ENCODE measurements at regions not wholly inside any gene's neighbourhood (a gene's known extent, or its start where the extent isn't known, plus 50 kb on each side); places are given as distances from the start of the nearest gene placed in this dataset.
A peak's percentile ranks its signal among the peaks of the same experiment; 100 is the strongest.

GRCh38 chr1:240672132-240672811 is 60.3 kb upstream of the GREM2 start:
- no TSS peak for BruUV-seq (replicated peaks)

More at GRCh38 chr1:240672132-240672811, 60.3 kb upstream of the GREM2 start:
- Histone ChIP-seq H2BK20ac (ENCODE audit: low read depth, low read length) (no peak overlapping the region), H3K9ac (ENCODE audit: low read depth, low read length) (no peak overlapping the region), H3K36me3 (ENCODE audit: control insufficient read depth, insufficient read depth, low read length) (no peaks in the 10 kb centered on the region), H4K91ac (ENCODE audit: insufficient read depth, low read depth, low read length) (no peak overlapping the region), H2AFZ (replicated peaks; ENCODE audit: low read length, poor library complexity) (no peak overlapping the region), H3K4me1 (ENCODE audit: control insufficient read depth, insufficient read depth, low read length) (0 out of 2 replicates have a peak, but pooled peaks cover 1% of the 10 kb centered on the region), H3K4ac (ENCODE audit: low read depth, low read length) (no peak overlapping the region), H4K8ac (ENCODE audit: low read depth in 2 of 2, low read length in 2 of 2) (no peak overlapping the region), H2AK5ac (ENCODE audit: low read depth, low read length) (no peak overlapping the region), H2BK120ac (ENCODE audit: low read depth, low read length) (no peak overlapping the region), H4K5ac (ENCODE audit: low read depth, low read length) (no peak overlapping the region), H2BK5ac (ENCODE audit: low read depth, low read length, poor library complexity, severe bottlenecking) (no peak overlapping the region), H3K9me3 (ENCODE audit: control insufficient read depth, insufficient read depth, low read length) (no peaks in the 10 kb centered on the region), H2AK9ac (replicated peaks; ENCODE audit: low read depth, low read length, poor library complexity) (no peak overlapping the region), H3K27me3 (ENCODE audit: control insufficient read depth, insufficient read depth, low read length) (peaks cover 1% of the 10 kb centered on the region; the same call in 1 of the 2 replicates), H3K27ac (ENCODE audit: insufficient read depth, low read length) (no peak overlapping the region), H3K56ac (ENCODE audit: extremely low read depth, insufficient read depth, low read length) (no peak overlapping the region), H3K4me3 (ENCODE audit: insufficient read depth, low read depth, low read length) (no peak overlapping the region), H3K4me2 (ENCODE audit: low read depth, low read length) (peak overlapping the region; percentile 33; the same call in 1 of the 2 replicates), H2BK15ac (ENCODE audit: low read depth, low read length) (no peak overlapping the region), H3K9me1 (ENCODE audit: insufficient read depth, low read length) (peaks cover 3% of the 10 kb centered on the region; the same call in 1 of the 2 replicates), H3K23ac (ENCODE audit: low read depth, low read length) (no peak overlapping the region), H3K14ac (replicated peaks; ENCODE audit: low read depth, low read length) (no peak overlapping the region), H3K18ac (ENCODE audit: low read depth, low read length) (no peak overlapping the region), H3K79me1 (ENCODE audit: low read depth in 1 of 2, low read length in 2 of 2) (no peaks in the 10 kb centered on the region), H4K20me1 (ENCODE audit: insufficient read depth, low read length) (no peaks in the 10 kb centered on the region)
- TF ChIP-seq MAZ (IDR thresholded peaks at IDR 0.05; ENCODE audit: borderline replicate concordance, low read depth, low read length) (no peak), FOS (IDR thresholded peaks at IDR 0.05; ENCODE audit: low read depth, low read length) (no peak)
- ATAC-seq (ENCODE audit: low read depth): peak; percentile 91
- in situ Hi-C loops (cut with MboI; ENCODE audit: low sequenced_read_pairs): no loop called here
- WGBS, 2 experiments (ENCODE audit: extremely low coverage in 2 of 2, insufficient read length in 1 of 2): no CpG with 5 or more reads among the region's 2 CpGs
- ChIA-PET POLR2A (ENCODE audit: unreplicated experiment) (interaction anchor here (0.6 kb wide), 1 partner anchor 846 kb away, joined by 4 read pairs; no protein-coding TSS in a partner anchor), CTCF (no interaction called here)
- dilution Hi-C loops (cut with HindIII; ENCODE audit: low sequenced_read_pairs, unreplicated experiment): no loop called here
- peak; percentile 51 for DNase-seq
- intact Hi-C loops (cut with micrococcal nuclease): loop anchor here (5.0 kb wide), 2 partner anchors 60 to 480 kb away; partner anchors contain the start of gene GREM2
